ENCODE measurements at regions not wholly inside any gene's neighbourhood (a gene's known extent, or its start where the extent isn't known, plus 50 kb on each side); places are given as distances from the start of the nearest gene placed in this dataset.

- no peak overlapping the region for H3K4me3 ChIP-seq (ENCODE audit: low read depth, low read length)
- DNase-seq (ENCODE audit: low read depth): no peak
These were observed 60.8 kb upstream of the MEF2A start for GRCh38 chr15:99504823-99505551.

DNA sequence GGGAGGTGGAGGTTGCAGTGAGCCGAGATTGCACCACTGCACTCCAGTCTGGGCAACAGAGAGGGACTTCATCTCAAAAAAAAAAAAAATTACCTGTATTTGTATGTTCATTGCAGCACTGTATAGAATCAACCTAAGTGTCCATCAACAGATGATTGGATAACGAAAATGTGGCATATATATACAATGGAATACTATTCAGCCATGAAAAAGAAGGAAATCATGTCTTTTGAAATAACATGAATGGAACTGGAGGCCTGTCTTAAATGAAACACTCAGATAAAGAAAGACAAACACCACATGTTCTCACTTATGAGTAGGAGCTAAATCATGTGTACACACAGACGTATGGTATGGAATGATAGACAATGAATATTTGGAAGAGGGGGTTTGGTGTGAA is 59.4 kb upstream of the MEF2A start:
- H3K4me3 ChIP-seq (ENCODE audit: low read depth, low read length): no peak overlapping the region
- no peak for DNase-seq (ENCODE audit: low read depth)

- no peak for DNase-seq (ENCODE audit: low read depth)
- no peak overlapping the region for H3K4me3 ChIP-seq (ENCODE audit: low read depth, low read length)
These were observed 58.7 kb upstream of the MEF2A start for GRCh38 chr15:99507016-99507503.

GRCh38 chr15:99507504-99508310 is 58.1 kb upstream of the MEF2A start:
- no peak overlapping the region for H3K4me3 ChIP-seq (ENCODE audit: low read depth, low read length)
- DNase-seq (ENCODE audit: low read depth): peak; percentile 38

GRCh38 chr15:99508311-99508645 is 57.5 kb upstream of the MEF2A start:
- no peak overlapping the region for H3K4me3 ChIP-seq (ENCODE audit: low read depth, low read length)
- no peak for DNase-seq (ENCODE audit: low read depth)

- no peak for DNase-seq (ENCODE audit: low read depth)
These were observed 56.9 kb upstream of the MEF2A start for GRCh38 chr15:99508852-99509251.

DNA sequence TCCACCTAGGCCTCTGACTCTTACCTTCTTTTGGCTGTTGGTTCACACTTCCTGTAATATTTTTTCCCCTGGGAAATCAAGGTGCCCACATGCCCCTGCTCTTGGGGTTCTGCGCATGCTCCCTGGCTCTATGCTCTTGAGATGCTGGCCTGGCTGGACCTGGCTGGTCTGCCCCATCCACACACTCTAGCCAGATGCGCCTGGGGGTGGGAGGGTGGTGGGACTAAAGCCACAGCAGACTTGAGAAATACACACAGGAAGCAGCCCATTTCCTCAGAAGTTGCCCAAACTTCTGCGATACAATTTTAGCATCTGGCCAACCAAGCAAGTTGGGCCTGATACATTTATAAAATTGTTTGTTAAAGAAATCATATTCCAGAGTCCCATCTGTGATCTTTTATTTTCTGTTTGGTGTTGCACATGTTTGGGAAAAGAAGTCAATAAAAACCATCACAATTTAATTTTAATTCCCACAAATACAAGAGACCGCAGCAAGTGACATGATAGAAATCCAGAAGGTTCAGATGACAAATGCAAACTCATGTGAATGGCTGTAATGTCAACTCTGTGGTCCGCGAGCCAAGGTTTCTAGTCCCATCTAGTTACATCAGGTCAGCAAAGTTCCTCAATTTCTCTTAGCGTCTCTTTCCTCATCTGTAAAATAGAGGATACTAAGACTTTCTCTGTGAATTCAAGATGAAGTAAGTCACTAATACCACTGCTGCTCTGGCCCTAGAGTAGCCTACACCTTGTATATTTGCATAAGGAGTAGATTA is 55.9 kb upstream of the MEF2A start:
- DNase-seq (ENCODE audit: low read depth): no peak
- no peak overlapping the region for H3K4me3 ChIP-seq (ENCODE audit: low read depth, low read length)

More at GRCh38 chr15:99508852-99509251, 56.9 kb upstream of the MEF2A start:
- H3K4me3 ChIP-seq (ENCODE audit: low read depth, low read length): no peak overlapping the region

- DNase-seq (ENCODE audit: low read depth): peak; percentile 39
These were observed 54.3 kb upstream of the MEF2A start for GRCh38 chr15:99511531-99511865.

GRCh38 chr15:99511866-99512661 is 53.7 kb upstream of the MEF2A start:
- peak; percentile 47 for DNase-seq (ENCODE audit: low read depth)
- no peak overlapping the region for H3K4me3 ChIP-seq (ENCODE audit: low read depth, low read length)

More at GRCh38 chr15:99511531-99511865, 54.3 kb upstream of the MEF2A start:
- no peak overlapping the region for H3K4me3 ChIP-seq (ENCODE audit: low read depth, low read length)

DNA sequence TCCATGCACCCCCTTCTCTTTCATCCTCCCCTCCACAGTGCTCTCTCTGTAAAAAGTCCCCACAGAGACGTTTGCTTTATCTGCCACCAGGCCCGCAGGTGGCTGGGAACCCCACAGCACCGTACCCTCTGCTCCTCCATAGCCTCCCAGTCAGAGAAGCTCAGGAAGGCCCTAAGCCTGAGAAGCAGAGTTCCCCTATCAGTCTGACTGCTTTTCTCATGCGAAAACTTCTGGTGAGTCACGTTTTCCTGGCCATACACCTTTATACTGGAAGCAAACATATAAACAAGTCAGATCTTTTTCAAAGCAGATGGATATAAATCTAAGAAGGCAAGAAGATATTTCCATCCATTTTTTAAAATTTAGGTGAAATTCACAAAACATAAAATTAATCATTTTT is 51.5 kb upstream of the MEF2A start:
- H3K4me3 ChIP-seq (ENCODE audit: low read depth, low read length): no peak overlapping the region
- no peak for DNase-seq (ENCODE audit: low read depth)
